Ecto neural progenitor cell (in vitro differentiated cells): ENCODE measurements at regions not wholly inside any gene's neighbourhood (a gene's known extent, or its start where the extent isn't known, plus 50 kb on each side); places are given as distances from the start of the nearest gene placed in this dataset.

Experiments used
- DNase-seq: peaks from one replicate; pipeline ENCODE4 v3.0.0-alpha.2; 2018; ENCODE audit warnings: low spot score

DNA sequence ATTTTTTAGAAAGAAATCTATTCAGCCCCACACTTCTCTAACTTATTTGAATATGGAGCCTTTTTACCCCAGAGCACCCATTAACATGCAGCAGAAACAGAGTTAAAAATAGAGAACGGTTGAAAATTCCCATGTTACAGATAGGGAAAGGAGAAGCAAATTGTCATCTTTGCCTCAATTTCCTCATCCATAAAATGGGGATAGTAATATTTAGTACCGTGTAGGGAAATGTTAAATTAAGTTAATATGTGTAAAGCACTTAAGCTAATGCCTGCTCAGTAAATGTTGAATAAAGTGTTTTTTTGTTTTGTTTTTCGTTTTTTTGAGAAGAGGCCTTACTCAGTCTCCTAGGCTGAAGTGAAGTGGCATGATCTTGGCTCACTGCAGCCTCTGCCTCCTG is 50.3 kb downstream of the NAV1 start:
- no peak for DNase-seq

DNA sequence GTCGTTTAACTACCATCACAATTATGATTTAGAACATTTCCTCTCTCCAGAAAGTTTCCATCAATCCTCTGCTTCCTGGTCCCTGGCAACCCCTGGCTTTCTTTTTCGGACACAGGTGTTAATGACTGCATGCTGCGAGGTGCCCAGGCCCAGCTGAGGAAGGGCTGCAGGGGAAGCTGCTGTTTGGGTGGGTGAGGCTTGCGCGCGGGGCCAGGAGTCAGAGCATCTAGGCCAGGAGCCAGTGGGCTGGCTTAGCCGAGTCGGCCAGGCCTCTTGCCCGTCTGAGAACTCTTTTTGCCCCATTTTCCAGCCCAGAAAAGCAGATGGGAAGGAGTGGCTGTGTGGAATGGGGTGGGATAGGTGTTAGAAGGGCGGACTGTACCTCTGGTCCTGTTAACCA is 51.5 kb downstream of the NAV1 start:
- no peak for DNase-seq

DNA sequence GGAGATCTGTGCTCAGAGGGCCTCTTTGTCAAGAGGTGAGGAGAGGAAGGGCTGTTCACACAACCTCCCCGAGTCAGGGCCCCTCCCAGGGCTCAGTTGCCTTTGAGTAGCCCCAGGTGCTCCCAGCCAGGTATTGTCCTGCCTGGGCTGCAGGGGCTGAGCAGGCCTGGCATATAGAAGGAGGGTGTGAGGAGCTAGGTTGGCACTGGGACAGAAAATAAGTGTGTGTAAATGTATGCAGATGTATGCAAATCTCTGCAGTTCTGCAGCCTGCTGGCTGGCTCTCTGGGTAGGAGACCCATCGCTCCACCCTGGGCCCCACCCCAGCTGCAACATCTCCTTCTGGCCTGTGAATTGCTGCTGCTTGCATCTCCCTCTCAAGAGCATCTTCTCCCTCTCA is 52.4 kb downstream of the NAV1 start:
- no peak for DNase-seq

DNA sequence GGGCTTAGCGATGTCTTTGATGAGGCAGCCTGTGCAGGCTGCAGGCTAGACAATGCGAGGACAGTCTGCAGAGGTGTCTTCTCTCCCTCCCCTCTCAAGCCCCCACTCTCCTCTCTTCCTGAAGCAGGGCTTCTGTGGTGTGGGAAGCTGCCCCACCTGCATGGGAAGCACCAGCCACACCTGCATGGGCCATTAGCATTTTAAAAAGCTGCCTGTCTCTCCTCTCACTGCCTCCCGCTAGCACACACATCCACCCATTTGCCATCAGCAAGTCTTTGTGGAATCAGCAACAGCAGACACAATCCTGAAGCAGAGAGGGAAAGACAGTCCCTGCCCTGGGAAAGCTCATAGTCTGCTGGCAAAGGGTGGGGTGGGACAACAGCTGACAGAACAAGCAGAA is 53.1 kb downstream of the NAV1 start:
- no peak for DNase-seq

DNA sequence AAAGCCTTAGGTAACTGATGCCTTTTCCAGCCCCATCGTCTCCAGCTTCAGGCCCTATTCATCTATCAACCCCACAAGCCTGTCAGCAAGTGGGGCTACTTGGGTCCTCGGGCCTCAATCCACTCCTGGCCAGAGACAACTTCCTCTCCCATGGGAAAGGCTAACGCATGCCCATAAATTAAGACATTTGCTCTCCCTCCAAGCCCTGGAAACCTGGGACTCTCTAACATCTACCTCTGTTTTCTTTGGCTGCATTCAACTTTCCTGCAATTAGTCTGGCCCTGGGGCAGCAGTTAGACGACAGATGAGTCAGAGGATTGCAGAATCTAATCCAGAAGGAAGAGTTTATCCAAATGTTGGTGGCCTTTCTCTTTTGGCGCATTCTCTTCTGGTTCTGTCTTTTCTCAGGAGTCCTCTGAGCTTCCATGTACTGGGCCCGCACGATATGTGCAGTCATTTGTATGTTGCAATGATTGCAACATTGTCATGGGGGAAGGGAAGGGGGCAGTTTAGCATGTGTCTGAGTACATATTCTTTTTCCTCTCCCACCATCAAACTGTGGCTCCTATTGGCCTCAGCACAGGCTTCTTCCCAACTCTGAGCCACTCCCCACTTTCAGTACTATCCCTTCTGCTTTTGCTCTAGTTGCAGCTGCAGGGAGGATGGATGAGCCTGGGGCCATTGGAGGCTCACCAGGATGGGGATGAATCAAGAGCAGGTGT is 54.4 kb downstream of the NAV1 start:
- no peak for DNase-seq

DNA sequence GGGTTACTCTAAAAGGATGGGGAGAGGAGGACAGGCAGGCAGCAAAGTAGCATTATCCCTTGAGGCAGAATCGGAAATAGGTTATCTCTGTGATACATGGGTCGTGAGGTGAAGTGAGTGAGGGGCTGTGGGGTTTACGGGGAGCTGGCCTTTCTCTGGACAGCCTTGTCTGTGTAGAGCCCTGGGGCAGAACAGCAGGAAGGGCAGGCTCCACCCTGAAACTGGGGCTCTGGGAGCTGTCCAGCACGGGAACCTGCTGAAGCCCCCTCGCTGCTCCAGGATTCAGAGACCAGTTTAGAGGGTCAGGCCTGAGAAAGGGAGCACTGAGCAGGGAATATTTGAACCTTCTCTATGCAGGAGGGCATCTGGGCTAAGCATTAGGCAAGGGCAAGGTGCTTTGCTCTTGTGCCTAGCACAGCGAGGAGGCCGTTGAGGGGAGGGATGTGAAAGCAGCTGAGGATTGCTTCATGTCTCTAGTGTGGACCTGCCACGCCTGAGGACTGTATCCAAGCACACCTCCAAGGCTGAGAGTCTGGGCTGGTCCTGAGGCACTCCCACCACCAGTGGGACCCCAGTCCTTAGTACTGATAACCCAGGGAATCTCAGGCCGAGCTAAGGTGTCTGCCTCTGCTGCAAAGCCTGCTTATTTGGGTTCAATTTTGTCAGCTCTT is 55.8 kb downstream of the NAV1 start:
- peak; percentile 86 for DNase-seq

DNA sequence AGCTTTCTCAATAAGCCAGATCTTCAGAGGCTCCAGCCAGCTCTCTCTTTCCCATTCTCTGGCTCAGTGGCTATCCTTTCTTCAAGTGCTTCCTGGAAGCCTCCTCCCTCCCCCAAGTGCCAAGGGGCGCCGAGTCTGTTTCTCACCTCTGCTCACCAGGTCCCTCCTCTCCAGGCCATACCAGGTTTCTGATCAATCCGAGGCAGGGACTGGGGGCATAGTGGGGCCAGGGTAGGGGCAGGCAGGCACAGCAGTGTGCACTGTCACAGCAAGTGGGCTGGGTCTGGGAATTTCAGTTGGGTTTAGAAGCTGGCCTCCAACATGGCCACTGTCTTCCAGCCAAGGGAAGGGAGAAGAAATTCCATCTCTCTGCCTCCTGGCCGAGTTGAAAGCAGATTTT is 56.5 kb downstream of the NAV1 start:
- DNase-seq: no peak

DNA sequence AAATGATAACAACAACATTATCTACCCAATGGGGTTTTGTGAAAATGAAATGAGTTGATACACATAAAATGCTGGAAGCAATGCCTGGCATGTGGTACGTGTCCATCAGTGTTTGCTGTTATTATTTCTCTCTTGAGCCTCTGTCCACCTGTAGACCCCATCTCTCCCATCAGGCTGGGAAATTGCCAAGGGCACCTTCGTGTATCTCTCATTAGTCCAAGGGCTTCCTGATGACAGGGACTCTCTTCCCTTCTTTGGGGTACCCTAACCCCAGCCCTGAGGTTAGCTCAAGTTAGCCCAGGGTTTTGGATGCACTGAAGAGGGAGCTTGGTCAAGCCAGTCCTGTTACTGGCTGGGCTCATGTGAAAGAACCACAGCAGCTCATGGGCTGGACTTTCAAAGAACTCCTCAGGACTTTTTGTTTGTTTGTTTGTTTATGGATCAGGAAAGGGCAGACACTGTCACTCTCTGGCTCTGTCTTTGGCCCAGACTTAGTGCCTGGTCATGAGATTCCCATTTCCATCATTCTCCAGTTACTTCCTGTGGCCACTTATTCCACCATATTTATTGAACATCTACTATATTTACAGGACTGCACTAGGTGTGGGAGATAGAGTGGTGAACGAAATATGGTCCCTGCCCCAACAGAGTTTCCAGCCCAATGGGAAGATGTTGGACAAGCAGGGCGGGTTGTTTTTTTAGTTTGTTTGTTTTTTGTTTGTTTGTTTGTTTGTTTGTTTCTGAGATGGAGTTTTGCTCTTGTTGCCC is 57.4 kb downstream of the NAV1 start:
- DNase-seq: no peak

DNA sequence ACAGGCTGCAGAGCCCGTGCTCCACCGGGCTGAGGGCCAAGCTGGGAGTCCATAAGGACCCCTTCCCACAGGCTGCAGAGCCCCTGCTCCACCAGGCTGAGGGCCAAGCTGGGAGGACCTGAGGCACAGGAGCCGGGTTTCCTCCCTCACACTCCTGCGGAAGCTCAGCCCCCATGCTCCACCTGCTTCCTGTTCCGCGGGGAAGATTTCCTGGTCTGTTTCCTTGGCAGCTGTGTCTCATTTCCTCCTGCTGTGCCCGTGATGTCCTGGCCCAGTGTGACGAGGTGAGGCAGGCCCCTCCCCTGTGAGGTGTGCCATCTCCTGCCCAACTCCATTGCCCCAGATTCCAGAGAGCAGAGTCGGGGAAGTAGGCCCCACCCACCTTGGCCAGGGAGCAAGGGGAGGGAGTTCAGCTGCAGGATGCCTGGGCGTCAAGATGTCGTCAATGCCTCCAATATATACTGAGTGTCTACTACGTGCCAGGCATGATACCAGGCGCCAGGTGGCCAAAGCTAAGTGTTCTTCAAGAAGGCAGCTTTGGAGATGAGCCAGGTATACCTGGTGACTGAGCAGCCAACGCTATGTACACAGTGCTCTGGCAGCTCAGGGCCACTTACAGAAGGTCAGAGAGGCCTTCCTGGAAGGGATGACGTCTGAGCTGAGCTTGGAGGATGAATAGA is 58.8 kb downstream of the NAV1 start:
- no peak for DNase-seq

DNA sequence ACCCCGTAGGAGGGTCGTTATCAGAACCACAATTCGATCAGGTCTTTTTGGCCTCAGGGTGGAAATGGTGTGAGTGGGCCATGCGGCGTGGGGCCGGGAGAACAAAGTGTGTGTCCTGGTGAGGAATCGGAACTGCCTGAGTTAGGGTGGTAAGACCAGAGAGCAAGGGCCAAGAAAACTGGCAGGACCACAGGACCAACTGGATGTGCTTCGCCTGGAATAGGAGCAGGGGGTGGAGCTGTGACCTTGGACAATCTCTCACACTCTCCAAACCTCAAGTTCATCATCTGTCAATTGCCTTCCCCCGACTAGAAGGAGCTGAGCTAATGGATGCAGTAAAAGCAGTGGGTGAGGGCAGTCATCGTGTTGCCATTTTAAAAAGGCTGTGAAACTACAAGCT is 59.5 kb downstream of the NAV1 start:
- DNase-seq: no peak

DNA sequence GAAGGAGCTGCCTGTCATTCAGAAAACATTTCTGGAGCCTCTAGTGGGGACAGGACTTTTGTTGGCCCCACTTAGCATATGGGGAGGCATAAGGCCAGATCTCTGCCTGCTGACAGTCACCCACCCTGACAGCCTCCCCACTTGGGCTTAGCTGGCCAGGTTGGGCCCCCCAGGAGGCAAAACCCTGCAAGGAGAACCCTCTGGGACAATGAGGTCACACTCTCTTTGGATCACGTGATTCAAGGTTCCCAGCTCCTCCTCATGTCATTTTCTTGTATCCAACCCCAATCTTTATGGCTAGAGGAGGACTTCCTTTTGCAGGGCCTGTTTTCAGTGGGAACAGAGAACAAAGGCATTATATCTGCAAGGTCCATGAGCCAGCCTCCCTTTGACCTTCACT is 60.0 kb downstream of the NAV1 start:
- DNase-seq: no peak

DNA sequence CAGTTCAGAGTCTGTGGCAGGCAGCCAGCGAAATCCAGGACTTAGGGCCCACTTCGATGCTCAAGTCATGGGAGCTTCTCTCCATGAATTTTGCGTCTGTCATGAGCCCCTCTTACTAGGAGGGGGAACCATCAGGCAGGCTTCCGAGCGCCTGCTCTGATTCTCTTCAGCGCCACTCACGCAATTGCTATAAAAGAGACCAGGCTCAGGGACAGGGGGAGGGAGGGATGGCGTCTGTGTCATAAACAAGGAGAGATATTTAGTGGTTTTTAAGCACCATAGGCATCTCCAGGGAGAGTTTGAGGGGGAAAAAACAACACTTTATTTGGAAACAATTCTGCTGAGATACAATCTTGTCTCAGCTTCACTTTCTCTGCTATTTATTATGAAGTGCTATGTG is 60.6 kb downstream of the NAV1 start:
- DNase-seq: no peak

DNA sequence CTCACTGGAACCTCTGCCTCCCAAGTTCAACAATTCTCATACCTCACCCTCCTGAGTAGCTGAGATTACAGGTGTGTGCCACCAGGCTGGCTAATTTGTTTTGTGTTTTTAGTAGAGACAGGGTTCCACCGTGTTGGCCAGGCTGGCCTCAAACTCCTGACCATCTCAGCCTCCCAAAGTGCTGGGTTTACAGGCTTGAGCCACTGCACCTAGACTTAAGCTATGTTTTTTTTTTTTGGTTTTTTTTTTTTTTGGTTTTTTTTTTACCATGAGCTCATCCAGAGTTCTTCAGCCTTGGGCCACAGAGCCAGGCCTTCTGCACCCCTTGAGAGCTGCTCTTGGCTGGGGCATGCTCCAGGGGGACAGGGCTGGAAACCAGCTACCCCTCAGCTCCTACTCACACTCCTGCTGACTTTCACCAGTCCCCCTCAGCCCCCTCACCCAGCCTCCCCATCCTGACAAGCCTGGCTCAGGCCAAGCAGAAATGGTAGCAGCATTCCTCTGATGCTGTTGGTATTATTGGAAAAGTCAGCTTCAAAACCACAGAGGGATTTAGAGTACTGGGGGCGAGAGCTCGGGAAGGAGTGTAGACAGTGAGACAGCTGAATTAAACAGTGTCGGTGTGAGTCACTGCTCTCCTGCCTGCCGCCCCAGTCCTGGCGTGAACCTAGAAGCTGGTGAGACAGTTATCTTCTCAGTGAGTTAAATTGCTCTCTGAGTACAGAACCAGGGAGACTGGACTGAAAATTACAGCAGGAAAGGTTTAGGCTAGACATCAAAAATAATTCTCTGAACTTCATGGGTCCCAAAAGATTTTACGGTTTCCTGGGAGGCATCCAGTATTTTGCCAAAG is 63.7 kb downstream of the NAV1 start:
- no peak for DNase-seq

DNA sequence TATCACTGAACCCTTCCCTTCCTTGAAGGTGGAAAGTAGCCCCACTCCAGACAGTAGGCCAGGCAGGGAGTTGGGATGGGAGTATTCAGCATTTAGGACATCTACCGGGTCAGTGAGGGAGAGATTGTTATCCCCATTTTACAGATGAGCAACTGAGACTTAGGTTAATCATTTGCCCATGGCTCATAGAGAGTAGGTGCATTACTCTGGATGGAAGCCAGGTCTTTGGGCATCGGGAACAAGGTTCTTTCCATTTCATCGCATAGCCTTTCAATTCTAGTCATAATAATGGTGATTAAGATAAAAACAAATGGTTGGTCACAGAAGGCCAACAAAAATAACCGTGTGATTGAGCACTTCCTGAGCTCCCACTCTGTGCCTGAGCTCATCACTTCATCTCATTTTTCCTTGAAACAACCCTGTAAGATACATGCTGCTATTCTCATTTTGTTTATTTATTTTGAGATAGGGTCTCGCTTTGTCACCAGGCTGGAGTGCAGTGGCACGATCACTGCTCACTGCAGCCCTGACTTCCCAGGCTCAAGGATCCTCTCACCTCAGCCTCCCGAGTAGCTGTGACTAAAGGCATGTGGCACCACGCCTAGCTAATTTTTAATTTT is 64.8 kb downstream of the NAV1 start:
- no peak for DNase-seq

DNA sequence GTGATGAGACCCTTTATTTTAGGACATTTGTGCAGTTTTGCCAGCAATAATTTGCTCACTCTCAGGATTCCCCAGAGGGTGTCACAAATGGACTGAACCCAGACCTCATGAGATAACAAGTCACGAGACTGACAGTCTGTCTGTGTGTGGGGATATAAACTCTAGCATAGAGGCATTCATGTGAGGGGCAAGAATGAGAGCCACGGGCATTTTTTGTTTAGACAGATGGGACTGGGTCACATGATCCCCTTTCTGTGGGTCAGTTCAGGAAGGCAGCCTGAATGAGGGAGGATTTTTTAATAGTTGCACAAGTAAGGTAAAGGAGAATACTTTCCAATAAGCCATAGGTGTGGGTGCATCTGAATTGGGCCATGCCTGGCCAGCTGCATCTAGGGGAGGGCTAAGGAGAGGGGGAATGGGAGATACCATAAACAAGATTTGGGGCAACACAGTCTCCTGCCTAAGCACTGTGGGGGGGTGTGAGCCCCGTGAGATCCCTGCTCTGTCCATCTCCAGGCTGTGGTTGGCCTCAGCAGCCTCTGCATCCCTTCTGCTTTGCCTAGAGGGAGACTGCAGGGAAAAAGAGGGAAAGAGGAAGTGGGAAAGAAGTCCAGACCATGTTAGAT is 66.6 kb downstream of the NAV1 start:
- DNase-seq: no peak

DNA sequence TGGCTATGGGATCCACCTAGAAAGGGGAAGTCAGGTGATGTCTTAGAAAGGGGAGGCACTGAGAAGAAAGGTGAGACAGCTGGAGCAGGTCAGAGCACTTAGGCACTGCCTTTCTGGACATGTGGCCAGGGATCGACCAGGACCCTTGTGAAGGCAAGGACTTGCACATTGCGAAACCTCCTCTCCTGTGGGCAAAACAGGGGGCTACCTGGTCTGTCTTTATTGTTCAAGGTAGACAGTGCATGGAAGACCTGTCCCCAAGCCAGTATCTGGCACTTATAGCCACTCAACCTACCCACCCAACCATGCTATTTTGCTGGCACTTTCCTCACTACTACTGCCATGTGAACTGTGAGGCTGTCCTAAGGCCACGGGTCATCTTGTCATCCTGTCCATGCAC is 67.2 kb downstream of the NAV1 start:
- DNase-seq: no peak

DNA sequence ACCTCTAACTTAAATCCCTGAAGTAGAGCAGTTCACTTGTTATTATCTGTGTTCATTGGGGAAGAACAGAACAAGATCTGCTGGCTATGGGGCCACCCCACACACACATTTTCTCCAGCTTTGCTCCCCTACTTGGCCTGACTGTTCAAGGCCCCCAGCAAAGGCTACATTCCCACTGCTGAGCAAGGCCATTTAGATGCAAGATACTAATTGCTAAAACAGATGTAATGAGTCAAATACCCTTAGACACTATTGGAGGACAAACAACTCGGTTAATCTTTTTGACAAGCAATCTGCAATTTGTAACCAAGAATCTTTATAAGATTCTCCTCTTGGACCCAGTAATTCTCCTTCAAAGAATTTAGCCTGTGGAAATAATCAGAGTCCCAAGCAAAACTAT is 67.7 kb downstream of the NAV1 start:
- no peak for DNase-seq

DNA sequence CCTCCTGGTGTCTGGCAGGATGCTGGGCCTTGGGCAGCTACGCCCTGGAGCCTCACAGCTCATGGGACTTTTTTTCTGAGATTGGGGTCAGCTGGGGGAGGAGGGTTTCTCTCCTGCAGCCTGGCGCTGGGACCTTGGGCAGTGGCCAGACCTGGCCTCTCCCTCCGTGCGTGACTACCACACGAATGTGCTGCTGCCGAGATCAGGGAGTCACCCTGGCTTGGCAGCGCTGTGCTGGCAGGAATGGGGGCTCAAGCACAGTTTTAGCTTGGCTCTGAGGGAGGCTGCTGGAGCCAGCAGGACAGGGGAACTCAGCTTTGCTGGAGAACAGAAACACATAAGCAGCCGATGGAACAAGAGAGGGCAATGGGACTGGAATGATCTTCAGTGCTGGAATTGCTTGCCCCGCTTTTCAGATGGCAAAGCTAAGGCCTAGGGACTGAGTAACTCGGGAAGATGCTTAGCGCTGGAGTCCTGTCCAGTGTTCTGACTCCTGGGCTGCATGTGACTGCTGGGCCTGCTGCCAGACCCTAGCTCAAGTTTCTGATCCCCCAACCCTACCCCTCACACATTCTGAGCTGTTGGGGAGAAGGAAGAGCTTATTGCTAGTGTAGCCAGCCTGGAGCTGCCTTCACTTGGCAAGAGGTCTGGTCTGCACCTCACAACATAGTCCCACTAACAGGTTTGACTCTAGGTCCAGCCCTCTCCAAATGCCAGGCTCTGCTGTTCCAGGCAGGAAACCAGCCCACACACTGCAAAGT is 69.9 kb downstream of the NAV1 start:
- no peak for DNase-seq

DNA sequence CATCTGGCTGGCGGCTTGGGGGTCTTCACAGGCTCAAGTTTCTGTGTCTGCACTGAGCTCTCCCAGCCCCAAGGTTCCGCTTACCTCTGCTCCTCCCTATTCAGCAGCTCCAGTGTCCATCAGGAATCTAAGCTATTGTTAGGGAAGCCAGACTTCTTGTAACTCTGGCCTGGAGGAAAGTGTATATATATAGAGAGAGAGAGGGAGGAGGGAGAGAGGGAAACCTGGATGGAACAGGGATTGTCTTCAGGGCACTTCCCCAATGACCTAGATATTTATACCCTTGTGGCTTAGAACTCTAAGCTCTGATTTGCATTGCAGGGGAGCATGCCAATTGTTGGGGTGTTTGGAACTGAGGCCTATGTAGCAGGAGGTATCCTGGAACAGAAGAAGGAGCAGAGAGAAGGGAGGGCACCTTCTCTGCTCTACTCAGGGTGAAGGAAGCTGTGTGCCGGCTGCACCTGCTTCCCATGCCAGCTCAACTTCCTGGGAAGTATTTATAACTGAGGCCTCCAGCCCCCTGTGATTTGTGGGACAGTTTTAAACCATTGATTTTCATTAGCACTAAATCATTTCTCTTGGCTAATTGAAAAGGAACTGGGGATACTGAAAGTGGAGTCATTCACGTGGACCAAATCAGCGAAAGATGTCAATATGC is 70.9 kb downstream of the NAV1 start:
- no peak for DNase-seq

DNA sequence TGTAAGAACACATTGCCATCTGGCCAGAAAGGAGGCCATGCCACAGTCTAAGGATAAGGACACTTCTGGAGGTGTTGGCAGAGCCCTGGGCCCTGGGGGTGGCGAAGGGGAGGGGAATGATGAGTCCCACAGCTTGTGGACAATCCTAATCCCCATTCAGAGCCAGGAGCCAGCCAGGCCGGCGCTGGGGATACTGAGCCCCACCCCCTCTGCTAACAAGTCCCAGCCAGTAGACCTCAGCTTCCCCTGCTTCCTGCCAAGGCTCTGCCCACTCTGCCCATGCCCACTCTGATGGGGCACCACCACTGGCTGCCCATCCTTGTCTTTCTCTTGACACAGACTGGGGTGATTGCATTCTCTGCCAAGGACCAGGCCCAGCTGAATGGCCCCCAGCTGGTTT is 71.9 kb downstream of the NAV1 start:
- peak; percentile 56 for DNase-seq
